Left colon (tissue), 2 donors: ENCODE measurements at regions not wholly inside any gene's neighbourhood (a gene's known extent, or its start where the extent isn't known, plus 50 kb on each side); places are given as distances from the start of the nearest gene placed in this dataset.
"Not testable (repeated sequence)": the region's sequence is repeated elsewhere in the genome, so short reads cannot be mapped to it uniquely, and the experiment has no call there.

Experiments
- ATAC-seq: fragments of 200-7000 bp; cut with Tn5 transposase; one replicate; pipeline ENCODE4 v1.9.1; 2020; ENCODE audit warnings: mild to moderate bottlenecking, moderate library complexity
- DNase-seq, 2 donors: peaks; one replicate each; pipeline ENCODE4 v3.0.0-alpha.2; 2020
- intact Hi-C, 2 donors: fragments of 100-400 bp; cut with DNase I in 1 of 2; cut with micrococcal nuclease in 1 of 2; formaldehyde crosslinking; loops; one replicate each; pipeline versions ENCODE4 v1.11.2 to v1.14.0; 2022; cut with DNase I, micrococcal nuclease
- donor health status: DM: no; HTN: no; CAD: no.
- donor health status: DM: yes; HTN: yes; CAD: no.

DNA sequence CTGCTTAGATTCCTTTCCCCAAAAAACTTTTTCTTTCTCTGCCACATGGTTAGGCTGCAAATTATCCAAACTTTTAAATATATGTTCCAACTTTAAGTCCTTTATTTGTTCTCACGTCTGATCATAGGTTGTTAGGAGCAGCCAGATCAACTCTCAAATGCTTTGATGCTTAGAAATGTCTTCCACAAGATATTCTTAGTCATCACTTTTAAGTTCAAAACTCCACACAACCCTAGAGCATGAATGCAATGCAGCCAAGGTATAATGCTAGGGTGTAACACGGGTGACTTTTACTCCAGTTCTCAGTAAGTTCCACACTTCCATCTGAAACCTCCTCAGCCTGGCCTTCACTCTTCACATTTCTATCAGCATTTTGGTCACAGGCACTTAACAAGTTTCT lies 987.5 kb downstream of the DCDC2C start:
- ATAC-seq, result no peak
- intact Hi-C loops, result no loop called here

DNA sequence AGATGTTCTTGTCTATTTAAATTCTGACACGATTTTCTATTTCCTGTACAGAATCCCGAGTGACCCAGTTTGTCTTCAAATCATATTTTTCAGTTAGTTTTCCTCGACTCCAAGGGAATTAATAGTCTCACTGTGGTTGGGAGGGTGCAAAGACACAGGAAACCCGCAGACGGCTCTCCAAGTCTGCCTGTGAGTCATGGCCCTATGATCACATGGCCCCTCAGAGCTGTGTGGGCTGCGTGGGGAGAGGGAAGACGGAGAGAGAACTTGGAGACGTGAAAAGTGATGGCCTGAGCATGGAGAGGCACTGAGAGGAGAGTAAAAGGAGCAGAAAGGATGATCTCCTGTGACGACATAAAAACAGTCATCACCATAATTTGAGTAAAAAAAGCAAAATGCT lies 989.9 kb downstream of the DCDC2C start:
- no peak for DNase-seq
- intact Hi-C loops, result no loop called here
- ATAC-seq, result no peak

More for the DNA sequence above, 987.5 kb downstream of the DCDC2C start:
- no peak for DNase-seq

DNA sequence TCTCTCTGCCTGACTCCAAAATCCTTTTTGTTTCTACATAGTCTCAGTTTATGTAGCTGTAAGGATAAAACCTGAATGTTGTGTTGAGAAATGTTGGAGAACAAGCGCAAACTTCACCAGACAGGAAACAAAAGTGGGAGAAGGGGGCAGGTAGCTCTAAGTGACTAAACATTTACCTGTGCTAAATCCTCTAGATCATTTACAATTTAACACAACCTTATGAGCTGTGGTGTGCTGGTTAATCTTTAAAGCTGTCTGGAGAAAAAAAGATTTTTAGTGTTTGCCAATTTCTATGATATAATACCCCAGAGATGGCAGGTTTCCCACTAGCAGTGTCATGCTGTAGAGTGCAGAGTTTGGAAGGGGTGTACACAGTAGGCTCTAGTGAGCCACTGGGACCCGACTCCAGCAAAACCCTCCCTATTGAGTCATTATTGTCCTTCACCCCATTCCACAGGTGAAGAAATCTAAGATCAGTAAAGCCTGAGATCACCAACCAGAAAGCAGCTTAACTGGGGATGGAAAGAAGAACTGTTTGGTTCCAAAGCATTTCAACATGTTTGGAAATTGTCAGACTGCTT lies 992.0 kb downstream of the DCDC2C start:
- intact Hi-C loops, result no loop called here
- DNase-seq (no peak), ATAC-seq (no peak)

DNA sequence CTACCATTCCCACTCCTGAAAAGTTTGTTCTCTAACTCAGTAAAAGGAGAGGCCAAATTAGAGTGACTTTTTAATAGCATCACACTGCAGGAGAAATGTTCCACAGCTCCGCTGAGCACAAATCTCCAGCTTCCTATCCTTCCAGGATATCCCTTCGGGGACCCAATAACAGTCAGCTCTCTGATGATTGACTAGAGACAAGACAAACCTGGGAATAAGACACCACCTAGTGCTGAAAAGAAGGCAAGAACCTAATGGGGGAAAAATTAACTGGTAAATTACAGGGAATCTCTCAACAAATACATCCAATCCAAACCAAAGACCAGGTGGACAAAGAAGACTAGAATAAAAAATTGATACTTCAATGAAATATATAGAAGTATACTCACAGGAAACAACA lies 977.1 kb upstream of the SOX11 start:
- no peak for ATAC-seq
- intact Hi-C loops, result no loop called here
- no peak for DNase-seq

DNA sequence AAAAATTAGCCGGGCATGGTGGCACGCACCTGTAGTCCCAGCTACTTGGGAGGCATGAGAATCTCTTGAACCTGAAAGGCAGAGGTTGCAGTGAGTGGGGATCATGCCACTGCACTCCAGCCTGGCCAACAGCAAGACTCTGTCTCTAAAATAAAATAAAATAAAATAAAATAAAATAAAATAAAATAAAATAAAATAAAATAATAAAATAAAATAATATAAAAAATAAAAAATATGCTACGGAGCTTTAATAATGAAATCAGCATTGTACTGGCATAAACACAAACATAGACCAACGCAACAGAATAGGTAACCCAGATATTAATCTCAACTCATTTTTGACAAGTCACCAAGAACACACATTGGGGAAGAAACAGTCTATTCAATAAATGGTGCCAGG lies 973.4 kb upstream of the SOX11 start:
- no peak for DNase-seq
- intact Hi-C loops, result no loop called here
- ATAC-seq, result no peak

DNA sequence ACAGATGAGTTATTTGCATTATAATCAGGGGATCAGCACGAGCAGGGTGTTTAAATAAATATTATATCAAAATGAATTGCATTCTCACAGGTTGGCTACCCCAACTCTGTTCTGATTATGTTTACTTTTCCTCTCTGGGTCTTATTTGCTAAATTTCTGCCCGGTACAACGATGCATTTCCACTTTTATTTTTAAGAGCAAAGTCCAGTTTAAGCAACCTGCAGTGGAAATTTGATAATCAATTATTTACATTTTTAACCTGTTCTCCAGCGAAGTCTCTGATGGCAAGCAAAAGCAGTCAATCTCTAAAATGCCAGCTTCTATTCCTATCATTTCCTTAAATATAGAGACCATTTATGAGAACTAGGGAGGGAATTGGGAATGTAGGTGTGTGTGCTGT lies 966.6 kb upstream of the SOX11 start:
- ATAC-seq, result no peak
- DNase-seq, result no peak
- intact Hi-C loops, result no loop called here

DNA sequence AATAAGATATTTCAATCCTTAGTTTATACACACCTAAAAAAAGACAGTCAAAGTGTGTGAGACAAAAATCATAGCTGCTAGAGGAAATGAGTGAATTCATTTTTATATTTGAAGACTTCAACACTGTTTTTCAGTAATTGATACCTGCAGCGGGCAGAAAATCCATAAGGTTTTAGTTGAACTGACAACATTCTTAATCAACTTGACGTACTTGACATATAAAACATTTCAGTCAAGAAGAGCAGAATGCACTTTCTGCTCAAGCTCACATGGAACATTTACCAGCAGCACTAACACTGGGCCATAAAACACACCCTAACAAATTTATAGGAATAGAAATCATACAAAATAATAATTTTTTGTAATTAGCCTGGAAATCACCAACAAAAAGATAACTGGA lies 959.6 kb upstream of the SOX11 start:
- intact Hi-C loops, result no loop called here
- ATAC-seq (no peak), DNase-seq (no peak)

DNA sequence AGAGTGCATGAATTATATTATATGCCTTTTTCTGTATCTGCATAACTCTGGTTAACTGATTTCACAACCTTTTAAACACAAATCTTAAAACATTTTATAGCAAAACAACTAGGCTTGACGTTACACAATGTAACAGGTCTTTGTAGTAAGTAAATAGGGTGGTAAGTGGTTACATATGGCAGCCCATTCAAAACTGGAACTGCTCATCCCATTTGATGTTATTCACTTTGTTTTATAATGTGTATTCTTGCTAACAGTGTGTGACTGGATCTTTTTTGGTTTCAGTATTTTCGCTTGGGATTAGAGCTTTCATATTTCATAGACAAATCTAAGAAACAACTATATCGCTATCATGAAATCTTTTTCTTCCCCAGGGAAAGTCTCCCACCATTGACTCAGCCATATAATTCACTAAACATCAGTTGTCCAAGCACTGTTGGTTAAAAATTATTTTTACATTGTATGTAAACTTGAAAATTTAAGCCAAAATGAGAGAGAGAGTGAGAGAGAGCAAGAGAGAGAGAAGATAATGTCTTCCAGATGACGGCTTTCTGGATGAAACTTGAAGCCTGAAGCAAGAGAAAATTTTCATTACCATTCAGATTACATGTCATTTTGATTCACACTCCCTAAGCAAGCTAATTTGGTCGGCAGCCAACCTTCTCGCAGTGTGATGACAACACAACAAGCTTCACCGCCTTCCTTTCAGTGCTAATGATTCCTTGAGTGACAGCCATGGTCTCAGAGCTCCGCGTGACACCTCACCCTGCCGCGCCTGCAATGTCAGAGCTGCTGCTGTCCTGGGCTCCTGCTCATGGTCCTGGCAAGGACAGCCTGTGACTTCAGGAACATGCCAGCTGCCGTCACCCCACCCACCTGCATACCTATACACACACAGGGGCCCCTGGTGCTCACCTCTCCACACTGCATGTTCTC lies 946.9 kb upstream of the SOX11 start:
- no peak for DNase-seq
- no peak for ATAC-seq
- intact Hi-C loops, result no loop called here

DNA sequence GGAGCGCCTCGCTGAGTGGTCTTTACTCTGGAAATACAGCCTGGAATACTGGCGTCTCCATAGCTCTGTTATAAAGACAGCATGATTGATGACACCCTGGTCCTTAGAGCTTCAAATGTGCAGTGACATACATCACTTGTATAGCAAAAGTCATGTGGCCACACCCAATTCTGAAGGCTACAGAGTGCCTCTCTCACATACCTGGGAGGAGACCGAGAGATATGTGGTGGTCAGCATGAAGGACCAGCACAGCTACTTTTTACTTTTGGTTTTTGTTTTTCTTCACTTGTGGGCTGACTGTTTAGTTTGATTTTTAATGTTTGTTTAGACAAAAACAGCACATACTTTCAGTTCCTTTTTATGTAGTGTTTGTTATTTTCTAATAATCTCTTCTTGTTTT lies 938.5 kb upstream of the SOX11 start:
- intact Hi-C loops, result no loop called here
- ATAC-seq, result no peak
- DNase-seq, result no peak

DNA sequence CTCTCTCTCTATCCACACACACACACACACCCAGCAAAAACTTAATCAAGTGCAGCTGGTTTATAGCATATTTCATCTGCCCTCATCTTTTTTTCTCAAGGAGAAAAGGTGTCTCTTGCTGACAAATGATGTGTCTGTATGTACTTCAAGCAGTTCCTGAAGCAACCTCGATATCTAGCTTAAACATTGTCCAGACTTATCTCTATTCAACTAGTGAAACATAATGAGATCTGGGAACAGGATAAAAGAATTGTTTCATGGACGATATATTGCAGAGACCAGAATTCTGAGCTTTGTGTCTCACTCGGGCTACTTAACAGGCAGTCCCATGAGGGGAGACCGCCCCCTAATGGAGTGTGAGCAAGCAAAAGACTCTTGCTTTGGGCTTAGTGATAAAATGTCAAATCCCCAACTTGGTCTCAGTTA lies 929.2 kb upstream of the SOX11 start:
- DNase-seq, result no peak
- ATAC-seq, result no peak
- intact Hi-C loops, result no loop called here

DNA sequence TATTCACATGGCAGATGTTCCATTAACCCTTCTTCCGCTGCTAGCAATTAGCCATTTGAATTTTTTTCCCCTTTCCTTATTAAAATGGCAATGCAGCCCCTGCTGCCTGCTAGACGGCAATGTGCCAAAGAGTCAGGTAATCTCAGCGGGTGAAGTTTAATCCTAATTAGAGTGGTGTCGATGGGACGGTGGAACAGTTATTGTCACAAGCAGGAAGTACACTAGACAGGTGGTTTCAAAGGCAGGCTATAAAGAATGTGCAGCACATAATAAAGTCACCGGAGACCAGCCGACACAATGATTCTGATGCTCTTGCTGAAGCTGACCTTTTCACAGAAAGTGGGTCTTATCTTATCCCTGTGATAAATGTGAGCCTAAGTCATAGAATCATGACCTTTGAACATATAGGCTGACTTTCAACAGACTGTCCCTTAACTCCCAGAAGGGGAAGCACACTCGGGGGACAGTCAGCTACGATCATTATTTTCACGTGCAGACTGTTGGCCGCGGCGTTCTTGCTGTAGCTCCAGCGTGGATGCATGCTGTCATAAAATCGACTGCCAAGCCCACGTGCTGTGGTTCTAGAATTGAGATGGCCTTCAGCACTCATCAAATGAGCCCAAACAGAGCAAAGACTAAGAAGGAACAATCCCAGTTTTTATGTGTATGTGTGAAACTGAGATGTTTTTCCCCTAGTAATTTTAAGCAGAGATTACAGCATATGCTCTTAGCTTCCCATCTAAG lies 926.2 kb upstream of the SOX11 start:
- no peak for ATAC-seq
- no peak for DNase-seq
- intact Hi-C loops, result no loop called here

DNA sequence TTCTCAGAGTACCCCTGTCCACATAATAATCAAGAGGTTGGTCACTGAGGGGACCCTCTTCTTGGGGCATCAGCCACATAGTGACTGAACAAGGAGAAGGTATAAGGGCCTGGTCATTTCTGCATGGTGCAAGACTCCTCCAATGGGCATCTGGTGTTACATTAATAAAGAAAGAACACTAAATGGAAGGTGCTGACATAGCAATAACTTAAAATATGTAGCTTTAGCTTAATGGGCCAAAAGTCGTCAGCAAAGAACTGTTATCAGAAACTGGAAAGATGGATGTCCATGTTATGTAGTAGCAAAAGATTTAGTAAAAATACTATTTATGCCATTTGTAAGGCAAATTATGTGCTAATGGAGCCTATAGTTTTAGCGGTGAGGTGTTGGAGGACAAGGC lies 916.5 kb upstream of the SOX11 start:
- DNase-seq, result no peak
- no peak for ATAC-seq
- intact Hi-C loops, result no loop called here

DNA sequence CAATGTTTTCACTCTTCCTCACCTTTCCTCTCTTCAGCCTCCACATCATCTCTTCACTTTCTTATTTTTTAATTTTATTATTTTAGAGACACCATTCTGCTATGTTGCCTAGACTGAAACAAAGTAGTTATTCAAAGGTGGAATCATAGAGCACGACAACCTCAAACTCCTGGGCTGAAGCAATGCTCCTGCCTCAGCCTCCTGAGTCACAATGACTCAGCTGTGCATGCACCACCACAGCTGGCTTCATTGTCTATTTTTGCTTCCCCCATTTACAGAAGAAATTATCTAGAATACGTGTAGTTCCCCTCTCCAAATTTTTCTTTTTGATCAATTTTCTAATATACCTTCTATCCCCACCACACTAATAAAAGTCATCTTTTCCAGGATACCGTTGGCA lies 911.5 kb upstream of the SOX11 start:
- ATAC-seq (no peak), DNase-seq (no peak)
- intact Hi-C loops, result no loop called here

DNA sequence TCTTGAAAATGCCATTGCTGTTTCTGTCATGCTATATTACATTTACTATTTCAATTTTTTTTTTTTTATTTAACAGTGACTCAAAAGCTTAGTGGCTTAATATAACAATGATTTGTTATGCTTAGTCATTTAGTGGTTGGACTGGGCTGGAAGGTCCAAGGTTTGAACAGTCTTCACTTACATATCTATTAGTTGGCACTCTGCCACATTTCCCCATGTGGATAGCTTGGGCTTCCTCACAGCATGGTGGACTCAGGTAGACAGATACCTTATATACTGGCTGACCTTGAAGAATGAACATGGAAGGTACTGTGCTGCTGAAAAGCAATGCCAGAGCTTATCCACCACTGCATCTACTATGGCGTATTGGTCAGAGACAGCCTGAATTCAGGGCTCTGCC lies 909.5 kb upstream of the SOX11 start:
- DNase-seq, result no peak
- intact Hi-C loops, result no loop called here
- ATAC-seq, result no peak

DNA sequence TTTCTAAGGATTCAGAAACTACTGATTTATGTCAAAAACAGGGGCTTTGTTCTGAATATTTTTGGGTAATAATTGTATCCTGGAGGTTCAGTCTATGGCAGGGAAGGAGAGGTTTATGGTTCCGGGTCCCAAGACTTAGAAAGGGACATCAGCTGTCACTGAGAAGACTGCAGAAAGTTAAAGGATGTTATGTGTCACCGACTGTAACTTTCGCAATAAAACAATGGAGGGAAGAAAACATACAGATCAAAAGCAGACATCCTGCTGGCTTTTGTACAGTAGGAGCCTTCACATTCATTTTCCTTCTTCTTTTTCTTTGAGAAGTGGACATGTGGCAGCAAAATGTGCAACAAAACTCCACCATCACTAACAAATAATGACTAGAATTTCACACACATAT lies 900.7 kb upstream of the SOX11 start:
- intact Hi-C loops, result no loop called here
- DNase-seq (no peak), ATAC-seq (no peak)

DNA sequence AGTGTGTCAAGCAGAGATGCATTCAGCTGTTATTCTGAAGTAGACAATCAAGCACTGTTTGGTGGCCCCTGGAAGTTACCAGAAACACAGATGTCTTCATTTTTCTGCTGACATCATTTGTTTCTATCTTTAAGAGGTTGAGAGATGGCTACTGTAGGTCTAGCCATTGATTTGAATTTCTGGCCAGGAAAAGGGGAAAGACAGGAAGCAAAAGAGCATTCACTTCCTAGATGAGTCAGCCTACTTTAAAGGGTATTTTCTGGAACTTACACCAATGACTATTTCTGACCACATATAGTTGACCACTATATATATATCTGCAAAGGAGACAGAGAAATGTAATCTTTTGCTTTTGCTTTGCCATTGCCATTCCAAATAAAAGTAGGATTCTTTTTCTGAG lies 900.1 kb upstream of the SOX11 start:
- intact Hi-C loops, result no loop called here
- ATAC-seq, result no peak
- DNase-seq, result no peak

DNA sequence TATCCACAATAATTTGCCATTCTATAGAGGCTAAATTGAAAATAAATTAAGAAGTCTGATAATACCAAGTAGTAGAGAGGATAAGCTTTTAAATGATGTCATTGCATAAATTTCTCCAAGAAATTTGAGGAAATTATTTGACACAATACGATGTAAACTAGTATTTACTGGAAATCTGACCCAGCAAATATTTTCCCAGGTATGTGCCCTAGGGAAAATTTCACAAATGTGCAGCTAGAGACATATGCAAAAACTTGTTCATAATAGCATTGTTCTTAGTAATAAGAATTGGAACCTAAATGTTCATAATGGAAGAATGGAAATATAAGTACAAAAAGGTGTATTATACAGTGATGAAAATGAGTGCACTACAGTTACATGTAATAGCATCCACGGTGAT lies 888.8 kb upstream of the SOX11 start:
- intact Hi-C loops, result no loop called here
- DNase-seq (no peak), ATAC-seq (no peak)

DNA sequence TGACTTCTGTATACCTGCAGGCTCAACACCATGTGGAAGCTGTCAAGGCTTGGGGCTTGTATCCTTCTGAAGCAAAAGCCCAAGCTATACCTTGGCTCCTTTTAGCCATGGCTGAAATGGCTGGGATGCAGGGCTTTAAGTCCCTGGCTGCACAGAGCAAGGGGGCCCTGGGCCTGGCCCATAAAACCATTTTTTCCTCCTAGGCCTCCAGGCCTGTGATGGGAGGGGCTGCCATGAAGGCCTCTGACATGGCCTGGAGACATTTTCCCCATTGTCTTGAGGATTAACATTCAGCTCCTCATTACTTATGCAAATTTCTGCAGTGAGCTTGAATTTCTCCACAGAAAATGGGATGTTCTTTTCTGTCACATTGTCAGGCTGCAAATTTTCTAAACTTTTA lies 878.0 kb upstream of the SOX11 start:
- DNase-seq, ATAC-seq, intact Hi-C loops: not testable (repeated sequence)

DNA sequence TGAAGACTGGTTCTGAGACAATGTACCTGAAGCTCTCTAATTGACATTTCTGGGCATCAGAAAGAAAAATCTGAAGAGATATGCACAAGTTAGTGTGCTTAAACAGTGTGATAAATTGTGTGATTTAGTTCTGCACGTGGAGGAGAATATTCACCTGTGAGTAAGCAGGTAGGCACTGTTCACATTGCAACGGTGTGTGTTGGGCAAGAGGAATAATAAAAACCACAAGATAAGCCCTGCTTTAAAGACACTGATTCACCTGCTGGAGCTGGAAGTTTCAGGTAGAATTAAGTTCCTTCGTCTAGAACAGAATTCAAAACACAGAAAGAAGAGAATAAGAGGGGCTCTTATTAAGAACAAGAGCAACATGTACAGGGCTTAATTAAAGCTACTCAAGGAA lies 864.3 kb upstream of the SOX11 start:
- no peak for ATAC-seq
- intact Hi-C loops, result no loop called here

More for the DNA sequence above, 864.3 kb upstream of the SOX11 start:
- no peak for DNase-seq
